ENCODE measurements at regions not wholly inside any gene's neighbourhood (a gene's known extent, or its start where the extent isn't known, plus 50 kb on each side); places are given as distances from the start of the nearest gene placed in this dataset.

DNA sequence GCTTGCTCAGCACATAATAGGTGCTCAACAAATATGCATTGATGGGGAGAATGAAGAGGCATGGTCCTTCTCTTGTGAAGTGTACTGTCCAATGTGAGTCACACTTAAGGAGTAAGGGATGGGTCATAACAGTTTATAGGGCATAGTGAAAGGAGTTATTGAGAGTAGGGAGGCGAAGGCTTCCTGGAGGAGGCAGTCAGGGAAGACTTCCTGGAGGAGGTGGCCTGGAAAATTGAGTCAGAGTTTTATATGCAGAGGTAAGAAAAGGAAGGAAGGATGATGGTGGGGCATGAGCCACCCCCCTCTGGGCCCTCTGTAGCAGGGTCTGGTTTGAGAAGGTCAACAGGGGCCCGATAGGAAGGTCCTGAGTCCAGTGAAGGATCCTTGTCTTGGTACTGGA is 57.0 kb upstream of the ZNF536 start:
- TF ChIP-seq, protein P1, sequence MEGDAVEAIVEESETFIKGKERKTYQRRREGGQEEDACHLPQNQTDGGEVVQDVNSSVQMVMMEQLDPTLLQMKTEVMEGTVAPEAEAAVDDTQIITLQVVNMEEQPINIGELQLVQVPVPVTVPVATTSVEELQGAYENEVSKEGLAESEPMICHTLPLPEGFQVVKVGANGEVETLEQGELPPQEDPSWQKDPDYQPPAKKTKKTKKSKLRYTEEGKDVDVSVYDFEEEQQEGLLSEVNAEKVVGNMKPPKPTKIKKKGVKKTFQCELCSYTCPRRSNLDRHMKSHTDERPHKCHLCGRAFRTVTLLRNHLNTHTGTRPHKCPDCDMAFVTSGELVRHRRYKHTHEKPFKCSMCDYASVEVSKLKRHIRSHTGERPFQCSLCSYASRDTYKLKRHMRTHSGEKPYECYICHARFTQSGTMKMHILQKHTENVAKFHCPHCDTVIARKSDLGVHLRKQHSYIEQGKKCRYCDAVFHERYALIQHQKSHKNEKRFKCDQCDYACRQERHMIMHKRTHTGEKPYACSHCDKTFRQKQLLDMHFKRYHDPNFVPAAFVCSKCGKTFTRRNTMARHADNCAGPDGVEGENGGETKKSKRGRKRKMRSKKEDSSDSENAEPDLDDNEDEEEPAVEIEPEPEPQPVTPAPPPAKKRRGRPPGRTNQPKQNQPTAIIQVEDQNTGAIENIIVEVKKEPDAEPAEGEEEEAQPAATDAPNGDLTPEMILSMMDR (IDR thresholded peaks at IDR 0.05 in 4 of 5, conservative IDR thresholded peaks at IDR 0.05 in 1 of 5), result no peak
- no peak for TF ChIP-seq POLR2A (IDR thresholded peaks at IDR 0.05)

Measured in gastrocnemius medialis (tissue), 4 donors.